Lower leg skin (tissue), 4 donors: ENCODE measurements at regions not wholly inside any gene's neighbourhood (a gene's known extent, or its start where the extent isn't known, plus 50 kb on each side); places are given as distances from the start of the nearest gene placed in this dataset.

Source experiments
- DNase-seq, 2 donors: peaks; one replicate each; pipeline ENCODE4 v3.0.0-alpha.2; 2019; ENCODE audit warnings: low spot score in 2 of 2
- H3K4me3 ChIP-seq: fragments of 200-600 bp; sonication (generic); 2 replicates; pipeline ENCODE4 v1.5.1; 2017; ENCODE audit warnings: mild to moderate bottlenecking, low read depth; ENCODE audit not compliant: poor library complexity, severe bottlenecking
- CTCF ChIP-seq, 3 donors: fragments of 450-650 bp; IDR thresholded peaks; one replicate each; pipeline ENCODE4 v1.5.1; 2016; ENCODE audit warnings: antibody characterized with exemption in 3 of 3, mild to moderate bottlenecking in 3 of 3, moderate library complexity in 2 of 3
- POLR2A ChIP-seq, 2 donors: fragments of 450-650 bp; IDR thresholded peaks; one replicate each; pipeline ENCODE4 v1.6.1; 2016 to 2017; ENCODE audit warnings: antibody characterized with exemption in 2 of 2, mild to moderate bottlenecking in 1 of 2, moderate library complexity in 1 of 2
- WGBS, 2 donors: methylation state at CpG; one replicate each; pipeline ENCODE4 v1.1.5; 2018; 5-methylcytosine and 5-hydroxymethylcytosine counted together
- intact Hi-C: fragments of 100-400 bp; cut with DNase I; formaldehyde crosslinking; loops from one replicate; pipeline ENCODE4 v1.15.0; 2023; ENCODE audit warnings: low total_unique reads

GRCh38 chr1:79262745-79263258 is 256.3 kb upstream of the ADGRL4 start:
- H3K4me3 ChIP-seq: no peak overlapping the region
- 59 to 67% methylated on average over 3 of the region's 3 CpGs for WGBS, 2 donors
- TF ChIP-seq CTCF (IDR thresholded peaks at IDR 0.05) (no peak), POLR2A (IDR thresholded peaks at IDR 0.05) (no peak)
- intact Hi-C loops: no loop called here
- DNase-seq: no peak

- TF ChIP-seq CTCF (IDR thresholded peaks at IDR 0.05): no peak
- no peak for TF ChIP-seq POLR2A (IDR thresholded peaks at IDR 0.05)
- no peak overlapping the region for H3K4me3 ChIP-seq
- intact Hi-C loops: no loop called here
- WGBS, 2 donors: 62 to 63% methylated on average over 5 of the region's 5 CpGs
- DNase-seq: no peak
Observed at GRCh38 chr1:79259390-79260336, 253.1 kb upstream of the ADGRL4 start.

GRCh38 chr1:79255421-79255820 is 248.9 kb upstream of the ADGRL4 start:
- no peak overlapping the region for H3K4me3 ChIP-seq
- intact Hi-C loops: no loop called here
- WGBS, 2 donors: 79 to 82% methylated on average over 2 of the region's 2 CpGs
- TF ChIP-seq CTCF (IDR thresholded peaks at IDR 0.05) (no peak), POLR2A (IDR thresholded peaks at IDR 0.05) (no peak)
- no peak for DNase-seq

GRCh38 chr1:79252598-79252997 is 246.1 kb upstream of the ADGRL4 start:
- H3K4me3 ChIP-seq: no peak overlapping the region
- no peak for DNase-seq
- WGBS, 2 donors: 85 to 93% methylated on average over 3 of the region's 3 CpGs
- intact Hi-C loops: no loop called here
- TF ChIP-seq CTCF (IDR thresholded peaks at IDR 0.05) (no peak), POLR2A (IDR thresholded peaks at IDR 0.05) (no peak)

GRCh38 chr1:79239840-79240239 is 233.3 kb upstream of the ADGRL4 start:
- H3K4me3 ChIP-seq: no peak overlapping the region
- intact Hi-C loops: no loop called here
- WGBS, 2 donors: 94 to 96% methylated on average over 5 of the region's 5 CpGs
- no peak for TF ChIP-seq CTCF (IDR thresholded peaks at IDR 0.05)
- TF ChIP-seq POLR2A (IDR thresholded peaks at IDR 0.05): no peak
- DNase-seq: no peak
